DND-41 (cell line): ENCODE measurements at regions not wholly inside any gene's neighbourhood (a gene's known extent, or its start where the extent isn't known, plus 50 kb on each side); places are given as distances from the start of the nearest gene placed in this dataset.

Source experiments
- ATAC-seq: fragments of 200-7000 bp; cut with Tn5 transposase; 3 replicates; pipeline ENCODE4 v1.9.1; 2021; ENCODE audit warnings: low read depth; ENCODE audit not compliant: insufficient read depth
- DNase-seq: peaks from one replicate; pipeline ENCODE4 v3.0.0-alpha.2; 2020
- H2AFZ ChIP-seq: 2 replicates; pipeline ENCODE4 v1.6.0; 2012; ENCODE audit warnings: low read depth, low read length
- H3K27ac ChIP-seq: 2 replicates; pipeline ENCODE4 v1.5.1; 2012; ENCODE audit warnings: low read length, inconsistent platforms
- H3K27me3 ChIP-seq: fragments of 200-600 bp; sonication (generic); 2 replicates; pipeline ENCODE4 v1.6.0; 2012; ENCODE audit warnings: low read length, mild to moderate bottlenecking, inconsistent platforms; ENCODE audit not compliant: insufficient read depth, poor library complexity
- H3K36me3 ChIP-seq: 2 replicates; pipeline ENCODE4 v1.5.1; 2012; ENCODE audit warnings: low read length, inconsistent platforms; ENCODE audit not compliant: insufficient read depth
- H3K4me1 ChIP-seq: 2 replicates; pipeline ENCODE4 v1.5.1; 2012; ENCODE audit warnings: mild to moderate bottlenecking, low read length; ENCODE audit not compliant: insufficient read depth
- H3K4me2 ChIP-seq: 2 replicates; pipeline ENCODE4 v1.6.0; 2012; ENCODE audit warnings: mild to moderate bottlenecking, moderate library complexity, low read length, inconsistent platforms; ENCODE audit not compliant: insufficient read depth
- H3K4me3 ChIP-seq, 2 experiments: fragments of 200-600 bp in 1 of 2; shearing (Covaris generic) in 1 of 2; 2 replicates each; pipeline ENCODE4 v1.5.1; 2012 to 2016; ENCODE audit warnings: inconsistent platforms in 2 of 2, low read length in 2 of 2, mild to moderate bottlenecking in 2 of 2, low read depth in 1 of 2, moderate library complexity in 1 of 2
- H3K79me2 ChIP-seq: 2 replicates; pipeline ENCODE4 v1.6.0; 2012; ENCODE audit warnings: low read length, inconsistent platforms; ENCODE audit not compliant: insufficient read depth
- H3K9ac ChIP-seq: 2 replicates; pipeline ENCODE4 v1.6.0; 2012; ENCODE audit warnings: low read depth, mild to moderate bottlenecking, inconsistent platforms, low read length, moderate library complexity
- H3K9me3 ChIP-seq: 2 replicates; pipeline ENCODE4 v1.5.1; 2012; ENCODE audit warnings: low read length, moderate library complexity, mild to moderate bottlenecking, inconsistent platforms; ENCODE audit not compliant: insufficient read depth, severe bottlenecking
- H4K20me1 ChIP-seq: 2 replicates; pipeline ENCODE4 v1.6.0; 2012; ENCODE audit warnings: low read length; ENCODE audit not compliant: insufficient read depth
- CTCF ChIP-seq: IDR thresholded peaks from 2 replicates; pipeline ENCODE4 v1.5.1; 2012; ENCODE audit warnings: borderline replicate concordance, low read length, moderate library complexity, mild to moderate bottlenecking; ENCODE audit not compliant: poor library complexity, severe bottlenecking; ENCODE audit errors: extremely low read depth
- EZH2 ChIP-seq: IDR thresholded peaks from 3 replicates; pipeline ENCODE4 v1.6.1; 2012; ENCODE audit warnings: borderline replicate concordance, low read depth, mild to moderate bottlenecking, moderate library complexity, low read length, inconsistent platforms; ENCODE audit not compliant: severe bottlenecking

- H3K27ac ChIP-seq = no peak overlapping the region
- no peak overlapping the region for H3K4me2 ChIP-seq
- ATAC-seq (no peak), DNase-seq (no peak)
- H3K4me3 ChIP-seq = no peak overlapping the region
- H3K9ac ChIP-seq = no peak overlapping the region
- no peaks in the 10 kb centered on the region for H3K79me2 ChIP-seq
- peaks cover 22% of the 10 kb centered on the region for H3K4me1 ChIP-seq
- TF ChIP-seq CTCF (no peak), EZH2 (no peak)
- H2AFZ ChIP-seq = no peak overlapping the region
- no peaks in the 10 kb centered on the region for H3K9me3 ChIP-seq
- H3K36me3 ChIP-seq = no peaks in the 10 kb centered on the region
- H3K27me3 ChIP-seq = no peaks in the 10 kb centered on the region
- no peaks in the 10 kb centered on the region for H4K20me1 ChIP-seq
Measured at GRCh38 chr22:25482868-25483639, 81.4 kb upstream of the GRK3 start.

GRCh38 chr22:25483931-25484330, 80.5 kb upstream of the GRK3 start:
- TF ChIP-seq CTCF (no peak), EZH2 (no peak)
- Histone ChIP-seq H3K27me3 (no peaks in the 10 kb centered on the region), H3K9me3 (no peaks in the 10 kb centered on the region), H3K4me2 (no peak overlapping the region), H3K4me1 (peaks cover 22% of the 10 kb centered on the region), H4K20me1 (no peaks in the 10 kb centered on the region), H3K79me2 (no peaks in the 10 kb centered on the region), H3K4me3 (no peak overlapping the region), H3K36me3 (no peaks in the 10 kb centered on the region), H3K27ac (no peak overlapping the region), H3K9ac (no peak overlapping the region), H2AFZ (no peak overlapping the region)
- ATAC-seq (no peak), DNase-seq (no peak)

GRCh38 chr22:25484521-25485315, 79.8 kb upstream of the GRK3 start:
- H4K20me1 ChIP-seq = no peaks in the 10 kb centered on the region
- ATAC-seq (no peak), DNase-seq (no peak)
- peaks cover 22% of the 10 kb centered on the region for H3K4me1 ChIP-seq
- H3K27me3 ChIP-seq = no peaks in the 10 kb centered on the region
- H3K9me3 ChIP-seq = no peaks in the 10 kb centered on the region
- H3K4me2 ChIP-seq = no peak overlapping the region
- H3K36me3 ChIP-seq = 0 out of 2 replicates have a peak, but pooled peaks cover 4% of the 10 kb centered on the region
- H3K79me2 ChIP-seq = no peaks in the 10 kb centered on the region
- TF ChIP-seq CTCF = no peak
- TF ChIP-seq EZH2 = no peak
- no peak overlapping the region for H3K4me3 ChIP-seq
- peak overlapping the region; percentile 68; the same call in 1 of the 2 replicates for H3K27ac ChIP-seq
- H2AFZ ChIP-seq = no peak overlapping the region
- no peak overlapping the region for H3K9ac ChIP-seq
